ENCODE measurements at regions not wholly inside any gene's neighbourhood (a gene's known extent, or its start where the extent isn't known, plus 50 kb on each side); places are given as distances from the start of the nearest gene placed in this dataset.
"Not testable (repeated sequence)": the region's sequence is repeated elsewhere in the genome, so short reads cannot be mapped to it uniquely, and the experiment has no call there.

DNA sequence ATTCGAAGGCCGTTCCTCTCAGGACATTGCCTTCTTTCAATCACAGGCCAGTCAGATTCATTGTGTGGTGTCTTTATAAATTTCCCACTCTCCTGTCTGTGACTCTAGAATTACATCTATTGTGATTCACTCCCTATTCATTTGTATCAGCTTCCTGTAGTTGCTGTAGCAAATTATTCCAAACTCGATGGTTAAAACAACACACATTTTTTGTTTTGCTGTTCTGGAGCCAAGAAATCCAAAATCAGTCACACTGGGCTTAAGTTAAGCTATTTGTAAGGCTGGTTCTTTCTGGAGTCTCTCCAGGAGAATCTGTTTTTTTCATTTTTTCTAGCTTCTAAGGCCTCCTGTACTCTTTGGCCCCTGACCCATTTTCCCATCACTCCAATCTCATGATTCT, 1487.0 kb upstream of the SLC10A2 start:
- no peak for DNase-seq

DNA sequence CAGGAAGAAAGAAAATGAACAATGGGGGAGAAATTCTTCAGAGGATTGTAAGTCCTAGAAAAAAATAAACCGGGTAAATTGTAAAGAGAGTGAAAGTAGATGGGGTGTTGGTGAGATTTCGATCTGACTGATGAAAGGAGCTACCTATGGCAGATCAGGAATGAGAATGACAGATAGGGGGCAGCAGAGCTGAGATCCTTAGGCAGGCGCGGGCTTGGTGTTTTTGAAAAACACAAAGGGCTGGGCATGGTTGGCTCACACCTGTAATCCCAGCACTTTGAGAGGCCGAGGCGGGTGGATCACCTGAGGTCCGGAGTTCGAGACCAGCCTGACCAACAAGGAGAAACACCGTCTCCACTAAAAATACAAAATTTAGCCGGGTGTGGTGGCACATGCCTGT, 1468.6 kb upstream of the SLC10A2 start:
- no peak for DNase-seq

DNA sequence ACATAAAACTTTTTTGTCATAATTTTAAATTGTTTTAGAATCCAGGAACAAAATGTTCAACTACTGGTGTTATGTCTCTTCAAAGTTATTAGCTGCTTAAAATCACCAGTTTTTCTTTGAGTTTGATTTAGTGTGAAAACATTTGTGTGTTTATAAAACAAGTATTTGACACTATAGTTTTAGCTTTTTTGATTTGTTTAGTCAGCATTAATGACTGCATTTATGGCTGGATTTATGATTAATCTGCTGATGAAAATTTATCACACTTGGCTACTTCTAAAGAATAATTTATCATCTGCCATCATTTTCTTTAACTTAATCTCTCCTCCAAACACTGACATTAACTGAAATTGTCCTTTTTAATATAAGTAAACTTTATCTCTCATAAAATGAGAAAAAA, 1465.9 kb upstream of the SLC10A2 start:
- DNase-seq: no peak

DNA sequence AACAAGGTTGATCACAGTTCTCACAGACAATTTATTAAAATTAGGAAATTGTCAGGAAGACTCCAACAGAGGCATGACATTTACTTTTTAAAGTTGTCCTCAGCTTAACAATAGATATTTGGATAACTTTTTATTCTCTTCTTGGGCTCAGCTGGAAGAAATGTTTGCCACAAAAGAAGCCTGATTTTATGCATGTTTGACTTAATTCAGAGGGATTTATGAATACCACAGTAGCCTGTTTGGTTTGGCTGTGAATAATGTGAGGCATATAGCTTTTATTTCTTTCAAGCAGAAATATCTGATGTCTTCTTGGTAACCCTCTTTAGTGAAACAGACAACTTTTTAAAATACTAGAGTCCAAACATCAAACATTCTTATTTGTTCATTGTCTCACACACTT, 1464.5 kb upstream of the SLC10A2 start:
- DNase-seq: no peak

DNA sequence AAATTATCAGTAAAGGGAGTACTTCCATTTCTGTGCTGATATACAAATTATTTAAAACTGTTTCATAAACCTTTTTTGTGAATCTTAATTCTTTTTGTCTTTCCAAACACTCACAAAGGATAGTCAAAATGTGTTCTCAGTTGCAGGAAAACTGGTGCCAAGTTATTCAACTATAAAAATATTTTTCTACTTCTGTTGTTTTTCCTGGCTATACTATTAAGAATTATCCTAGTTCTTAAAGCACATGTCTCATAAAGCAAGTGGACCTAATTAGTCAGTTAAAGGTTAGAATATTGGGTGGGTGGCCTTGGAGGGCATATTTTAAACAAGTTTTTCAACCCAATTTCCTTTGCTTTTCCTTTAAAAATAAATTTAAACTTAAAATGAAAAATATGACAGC, 1460.3 kb upstream of the SLC10A2 start:
- DNase-seq: no peak

DNA sequence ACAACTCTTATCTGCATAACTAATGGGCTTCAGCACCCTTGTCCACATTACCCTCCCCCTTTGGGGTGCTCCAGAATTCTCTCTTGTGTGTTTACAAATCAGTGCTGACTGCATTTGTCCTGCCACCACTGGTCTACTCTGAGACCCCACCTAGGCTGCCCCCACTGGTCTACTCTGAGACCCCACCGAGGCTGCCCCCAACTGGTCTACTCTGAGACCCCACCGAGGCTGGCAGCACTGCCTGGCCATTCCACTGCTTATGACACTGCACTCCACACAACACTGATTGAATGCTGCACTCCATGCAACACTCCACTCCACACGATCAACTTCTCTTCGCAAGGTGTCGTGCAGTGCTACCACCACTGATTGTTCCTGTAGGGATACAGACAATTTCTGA, 1459.2 kb upstream of the SLC10A2 start:
- no peak for DNase-seq

DNA sequence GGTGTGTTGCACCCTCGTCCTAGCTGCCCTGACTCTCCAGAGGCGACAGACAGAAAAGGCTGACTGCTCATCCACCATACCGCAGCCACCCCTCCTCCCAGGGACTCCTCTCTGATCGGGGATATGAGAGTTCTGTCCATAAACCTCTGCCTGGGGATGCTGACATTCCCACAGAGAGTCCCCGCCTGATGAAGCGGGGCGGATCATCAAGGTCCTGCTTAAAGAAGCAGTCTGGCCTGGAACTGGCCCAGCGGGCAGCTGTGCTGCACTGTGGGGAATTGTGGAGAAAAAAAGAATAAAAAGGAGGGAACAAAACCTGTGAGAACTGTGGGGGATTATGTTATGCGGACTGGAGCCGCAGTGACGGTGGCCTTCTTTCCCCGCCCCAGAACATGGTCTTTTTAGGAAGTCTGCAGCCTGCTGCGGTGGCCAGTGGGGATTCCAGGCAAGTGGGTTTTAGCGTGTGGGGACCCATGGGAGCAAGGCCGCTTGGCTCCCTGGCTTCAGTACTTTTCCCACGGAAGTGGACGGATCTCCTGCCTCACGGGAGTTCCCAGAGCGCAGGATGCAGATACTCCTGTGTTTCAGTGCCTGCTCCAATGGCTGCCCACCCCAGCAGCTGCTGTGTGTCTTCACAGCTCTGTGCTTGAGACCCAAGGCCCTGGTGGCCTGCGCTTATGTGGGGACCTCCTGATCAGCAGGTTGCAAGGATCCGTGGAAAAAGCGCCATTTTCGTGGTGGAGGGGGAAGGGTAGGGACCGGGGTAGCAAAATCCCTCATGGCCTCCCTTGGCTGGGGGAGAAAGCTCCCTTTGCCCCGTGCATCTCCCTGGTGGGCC, 1456.2 kb upstream of the SLC10A2 start:
- no peak for DNase-seq

DNA sequence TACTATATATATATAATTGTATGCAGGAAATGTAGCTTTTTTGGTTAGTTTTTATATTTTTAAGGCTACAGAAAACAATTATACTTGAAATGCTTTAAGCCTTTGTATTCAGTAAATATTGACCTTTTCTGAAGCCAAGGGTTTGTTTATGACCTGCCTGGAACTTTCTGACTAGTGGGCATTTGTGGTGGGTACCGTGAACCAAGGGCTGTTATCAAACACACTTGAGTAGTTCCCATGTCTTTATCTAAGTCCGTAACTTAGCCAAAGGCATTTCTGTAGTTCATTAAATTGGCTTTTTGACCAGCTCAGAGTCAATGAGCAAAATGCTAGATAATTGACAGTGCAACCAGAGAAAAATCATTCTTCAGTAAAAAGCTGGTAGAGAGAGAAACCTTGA, 1444.2 kb upstream of the SLC10A2 start:
- DNase-seq: no peak

DNA sequence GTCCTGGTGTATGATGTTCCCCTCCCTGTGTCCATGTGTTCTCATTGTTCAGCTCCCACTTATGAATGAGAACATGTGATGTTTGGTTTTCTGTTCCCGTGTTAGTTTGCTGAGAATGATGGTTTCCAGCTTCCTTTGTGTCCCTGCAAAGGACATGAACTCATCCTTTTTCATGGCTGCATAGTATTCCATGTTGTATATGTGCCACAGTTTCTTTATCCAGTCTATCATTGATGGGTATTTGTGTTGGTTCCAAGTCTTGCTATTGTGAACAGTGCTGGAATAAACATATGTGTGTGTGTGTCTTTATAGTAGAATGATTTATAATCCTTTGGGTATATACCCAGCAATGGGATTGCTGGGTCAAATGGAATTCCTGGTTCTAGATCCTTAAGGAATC, 1427.3 kb upstream of the SLC10A2 start:
- not testable (repeated sequence) for DNase-seq

DNA sequence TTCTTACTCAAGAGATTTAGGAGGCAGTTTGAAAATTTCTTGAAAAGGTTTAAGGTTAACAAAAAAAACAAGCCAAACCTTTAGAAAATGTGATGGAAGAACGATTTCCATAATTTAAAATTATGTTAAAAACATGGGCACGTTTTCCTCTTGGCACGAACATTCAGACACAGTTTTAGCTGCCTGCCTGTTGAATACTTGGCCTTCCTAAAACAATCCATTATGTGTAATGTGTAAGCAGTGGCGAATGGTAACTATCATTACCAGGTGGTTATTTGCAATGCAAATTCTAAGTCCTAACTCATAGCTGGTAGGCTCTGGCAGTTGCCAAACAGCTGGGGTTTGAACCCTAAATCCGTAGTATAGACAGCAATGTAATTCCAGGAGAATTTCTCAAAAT, 1425.7 kb upstream of the SLC10A2 start:
- DNase-seq: no peak

DNA sequence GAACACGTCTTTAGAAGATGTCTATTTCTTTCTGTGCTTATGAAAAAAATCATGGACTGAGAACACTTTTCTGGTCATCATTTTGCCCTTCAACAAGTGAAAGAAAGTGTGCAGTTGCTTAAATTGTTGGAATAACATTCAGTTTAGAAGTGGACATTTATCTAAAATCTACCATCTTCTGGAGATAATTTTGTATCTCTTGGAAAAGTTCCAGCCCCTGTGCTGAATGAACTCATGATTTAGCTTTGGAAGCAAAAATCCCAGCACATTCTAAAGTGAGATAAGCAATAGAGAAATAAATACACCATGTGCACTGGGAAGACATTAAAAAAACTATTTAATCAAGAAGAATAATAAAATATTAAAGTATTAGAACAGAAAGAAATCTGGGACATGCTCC, 1420.8 kb upstream of the SLC10A2 start:
- no peak for DNase-seq

DNA sequence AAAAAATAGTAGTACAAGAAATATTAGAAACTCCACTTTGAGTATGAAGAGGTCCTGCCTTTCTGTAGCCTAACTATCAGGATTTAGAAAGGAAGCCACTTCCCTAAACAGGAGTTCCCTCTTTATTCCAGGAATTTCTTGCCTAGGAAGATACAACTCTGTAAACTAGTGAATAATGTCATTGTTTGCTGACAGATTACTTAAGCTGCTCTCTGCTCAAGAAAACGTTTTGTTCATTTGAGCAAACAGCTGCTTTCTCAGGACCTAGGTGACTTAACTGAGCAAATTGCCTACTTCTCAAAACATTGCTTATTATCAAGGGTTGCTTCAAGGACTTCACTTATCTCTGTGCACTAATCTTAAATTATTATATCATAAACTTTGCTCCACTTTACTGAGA, 1419.4 kb upstream of the SLC10A2 start:
- DNase-seq: no peak

DNA sequence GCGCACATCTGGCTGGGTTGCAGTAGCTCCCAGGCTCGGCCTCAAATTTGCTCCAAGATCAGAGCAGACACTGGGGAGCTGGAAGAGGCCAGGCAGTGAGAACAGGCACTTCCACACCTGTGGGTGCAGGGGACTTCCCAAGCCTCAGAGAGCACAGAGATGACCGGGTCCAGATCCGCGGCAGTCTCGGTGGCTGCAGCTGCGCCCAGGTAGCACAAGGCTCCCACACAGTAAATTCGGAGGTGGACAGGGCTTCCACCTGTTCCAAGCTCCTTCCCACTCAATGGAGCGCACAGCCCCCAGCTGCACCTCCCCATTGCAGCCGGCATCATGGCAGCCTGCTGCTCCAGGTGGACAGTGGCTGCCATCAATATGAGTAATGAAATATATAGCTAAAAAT, 1417.4 kb upstream of the SLC10A2 start:
- DNase-seq: no peak

DNA sequence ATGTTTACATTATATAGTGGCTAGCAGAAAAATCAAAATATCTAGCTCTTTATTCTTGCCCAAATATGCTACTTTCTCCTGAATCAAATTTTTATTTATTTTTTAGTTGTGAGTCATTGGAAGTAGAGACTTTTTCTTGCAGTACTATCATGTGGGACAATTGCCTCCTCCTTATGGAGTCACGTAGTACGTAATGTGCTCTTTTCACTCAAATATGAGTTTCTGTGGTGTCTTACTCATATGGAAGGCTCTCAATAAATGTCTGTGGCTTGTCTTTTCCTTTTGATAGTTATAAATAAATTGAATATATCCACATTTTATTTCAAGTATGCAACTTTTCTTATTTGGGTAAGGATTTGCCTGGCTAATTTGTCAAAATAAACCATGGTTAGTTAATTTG, 1411.0 kb upstream of the SLC10A2 start:
- no peak for DNase-seq

DNA sequence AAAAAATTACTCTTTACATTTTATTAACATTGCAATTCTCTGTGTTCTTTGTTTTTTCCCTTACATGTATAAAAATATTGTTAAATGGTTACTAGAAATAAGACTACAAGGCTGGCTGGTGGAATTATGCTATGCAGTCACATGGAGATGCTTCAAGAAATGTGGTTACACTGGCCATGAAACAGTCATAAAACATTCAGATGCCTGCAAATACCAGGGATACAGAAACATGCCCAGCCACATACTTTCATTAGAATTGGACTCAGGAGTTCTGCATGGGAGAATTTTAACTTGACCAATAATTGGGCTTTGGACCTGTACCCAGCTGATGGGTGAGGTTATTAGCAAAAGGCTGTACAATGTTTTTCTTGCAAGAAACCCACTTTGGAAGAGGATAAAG, 1407.7 kb upstream of the SLC10A2 start:
- no peak for DNase-seq

DNA sequence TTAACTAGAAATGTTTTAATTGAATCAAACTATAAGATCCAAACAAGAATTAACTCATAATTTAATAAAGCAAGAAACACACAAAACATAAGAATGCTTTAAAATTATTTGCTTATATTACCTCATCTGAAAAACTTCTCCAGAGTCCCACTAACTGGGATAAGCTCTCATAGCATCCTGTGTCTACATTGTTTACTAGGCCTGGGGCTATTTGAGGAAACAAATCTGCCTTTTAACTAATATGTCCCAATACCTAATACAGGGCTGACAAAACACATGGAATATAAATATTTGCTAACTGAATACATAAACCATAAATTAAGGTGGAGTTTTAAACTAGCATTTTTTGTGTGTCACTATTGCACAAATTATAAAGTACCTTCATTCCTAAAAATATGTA, 1399.8 kb upstream of the SLC10A2 start:
- no peak for DNase-seq

DNA sequence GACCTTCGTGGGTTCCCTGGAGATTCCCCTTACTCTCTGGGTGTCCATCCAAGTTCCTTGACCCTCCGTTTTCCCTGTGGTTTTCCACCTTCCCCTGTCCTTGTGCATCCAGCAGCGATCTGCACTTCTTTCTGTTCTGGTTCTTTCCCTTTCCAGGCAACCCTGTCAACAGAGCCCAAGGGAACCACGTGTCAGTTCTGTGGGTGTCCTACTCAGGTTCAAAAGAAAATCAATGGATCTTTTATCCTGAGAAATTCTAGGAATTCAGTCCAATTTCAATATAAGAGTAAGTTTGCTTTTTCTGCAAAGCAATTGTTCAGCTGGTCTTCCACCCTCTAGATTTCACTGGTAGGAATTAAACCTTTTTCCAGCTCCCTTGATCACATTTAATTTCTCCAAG, 1394.8 kb upstream of the SLC10A2 start:
- no peak for DNase-seq

DNA sequence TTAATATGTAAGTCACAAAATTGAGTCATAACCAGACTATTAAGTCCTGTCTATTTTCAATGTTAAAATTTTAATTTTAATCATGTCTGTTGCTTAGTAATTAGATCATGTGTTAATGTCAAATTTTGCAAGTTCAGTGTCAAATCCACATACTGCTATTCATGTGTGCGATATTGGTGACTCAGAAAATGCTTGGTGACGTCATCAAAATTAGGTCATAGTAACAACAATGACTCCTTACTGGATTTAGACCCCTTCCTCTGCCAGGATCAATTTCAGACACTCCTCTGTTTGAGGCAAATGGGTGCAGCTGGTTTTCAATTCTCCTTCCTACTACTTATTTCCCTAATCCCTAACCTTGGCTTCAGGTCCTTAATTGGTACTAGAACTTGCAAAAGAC, 1394.3 kb upstream of the SLC10A2 start:
- no peak for DNase-seq

DNA sequence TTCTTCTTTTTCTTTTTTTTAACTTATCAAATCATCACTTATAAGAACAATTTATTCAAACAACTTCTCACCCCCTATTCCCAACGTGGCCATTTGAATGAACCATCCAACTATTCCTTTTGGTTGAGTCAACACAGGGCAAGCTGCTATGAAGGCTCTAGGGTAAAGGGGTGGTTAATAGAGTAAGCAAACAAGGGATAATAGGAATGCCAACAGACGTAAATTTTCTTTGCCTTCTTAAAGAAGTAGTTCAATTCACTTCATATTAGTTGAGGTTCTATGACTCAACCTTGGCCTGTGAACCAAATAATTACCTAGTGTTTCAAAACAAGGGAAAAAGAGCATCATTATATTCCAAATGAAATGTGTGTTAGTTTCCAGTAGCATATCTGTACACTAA, 1383.8 kb upstream of the SLC10A2 start:
- no peak for DNase-seq

DNA sequence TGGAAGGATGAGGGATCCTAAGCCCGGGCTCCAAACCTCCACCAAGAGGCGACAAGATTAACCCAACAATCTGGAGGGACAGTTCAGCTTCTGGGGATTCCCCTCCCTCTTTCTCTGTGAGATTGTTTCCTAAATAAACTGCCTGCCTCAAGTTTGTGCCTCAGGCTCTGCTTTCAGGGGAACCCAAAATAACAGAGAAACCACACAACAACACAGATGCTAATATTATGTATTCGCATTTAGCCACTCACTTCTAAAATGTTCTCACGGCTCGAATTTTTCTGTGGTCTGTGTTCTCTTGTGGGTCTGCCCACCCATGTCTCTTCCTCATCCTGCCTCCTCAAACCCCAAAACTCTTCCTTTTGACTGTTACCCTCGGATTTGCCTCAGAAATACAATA, 1381.1 kb upstream of the SLC10A2 start:
- no peak for DNase-seq

DNA sequence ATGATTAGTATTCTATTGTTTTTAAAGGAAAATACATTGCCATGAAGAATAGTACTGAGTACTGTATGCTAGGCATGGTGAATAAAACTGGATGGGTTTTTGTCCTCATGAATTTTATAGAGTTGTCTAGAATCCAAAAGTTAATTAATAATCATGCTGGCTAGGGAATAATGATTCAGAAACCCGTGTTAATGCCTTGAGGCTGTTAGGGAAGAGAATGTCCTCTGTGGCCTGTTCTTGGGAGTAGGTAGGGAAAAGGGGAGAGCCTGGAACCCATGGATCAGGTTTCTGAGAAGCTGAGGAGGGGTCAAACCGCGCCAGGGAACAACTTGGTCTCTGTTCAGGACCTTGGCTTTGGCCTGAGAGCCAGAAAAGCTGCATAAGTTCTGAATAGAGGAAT, 1376.3 kb upstream of the SLC10A2 start:
- DNase-seq: no peak

DNA sequence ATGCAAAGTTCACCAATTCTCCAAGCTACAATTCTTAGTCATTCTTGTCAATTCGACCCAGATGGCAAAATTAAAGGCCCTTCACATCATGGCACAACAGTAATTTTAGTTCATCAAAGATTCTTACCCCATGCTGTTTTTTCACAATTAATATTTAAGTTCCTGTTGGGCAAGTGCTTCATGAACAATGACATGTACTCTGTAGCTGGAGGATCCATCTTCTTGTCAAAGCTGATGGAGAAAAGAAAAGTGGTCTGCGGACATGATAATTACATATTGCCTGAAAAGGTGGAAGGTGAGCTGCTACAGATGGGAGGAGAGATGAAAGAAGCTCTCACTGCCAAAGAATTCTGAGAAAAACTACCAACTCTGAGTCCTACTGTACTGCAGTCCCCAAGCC, 1370.3 kb upstream of the SLC10A2 start:
- DNase-seq: no peak

DNA sequence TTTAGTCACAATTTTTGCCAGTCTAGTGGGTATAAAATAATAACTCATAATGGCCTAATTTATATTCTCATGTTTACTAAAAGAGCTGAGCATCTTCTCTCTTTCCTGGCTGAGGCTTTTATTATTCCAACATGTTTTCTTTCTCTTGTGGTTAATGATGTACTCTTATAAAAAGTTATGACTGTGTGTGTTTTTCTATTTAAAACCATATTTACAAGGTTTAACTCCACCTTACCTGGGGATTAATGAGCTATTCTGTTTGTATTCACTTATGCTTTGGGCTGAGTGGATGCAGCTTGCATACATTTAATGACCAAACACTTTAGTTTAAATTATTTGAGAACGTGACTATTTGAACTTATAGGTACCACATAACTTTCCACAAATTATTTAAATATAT, 1365.7 kb upstream of the SLC10A2 start:
- no peak for DNase-seq

DNA sequence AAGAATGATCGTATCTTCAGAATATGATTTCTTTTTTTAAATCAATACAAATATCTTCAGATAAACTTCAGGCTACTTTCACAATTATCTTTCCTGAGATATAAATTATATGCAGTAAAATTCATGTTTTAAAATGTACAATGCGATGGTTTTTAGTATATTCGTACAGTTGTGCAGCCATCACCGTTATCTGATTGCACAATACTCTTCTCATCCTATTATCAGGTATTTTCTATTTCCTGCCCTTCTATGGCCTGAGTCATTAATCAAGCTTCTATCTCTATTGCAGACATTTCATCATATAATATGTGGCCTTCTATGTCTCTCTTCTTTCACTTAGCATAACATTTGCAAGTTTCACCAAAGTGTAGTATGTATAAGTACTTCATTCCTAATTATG, 1360.2 kb upstream of the SLC10A2 start:
- DNase-seq: no peak

DNA sequence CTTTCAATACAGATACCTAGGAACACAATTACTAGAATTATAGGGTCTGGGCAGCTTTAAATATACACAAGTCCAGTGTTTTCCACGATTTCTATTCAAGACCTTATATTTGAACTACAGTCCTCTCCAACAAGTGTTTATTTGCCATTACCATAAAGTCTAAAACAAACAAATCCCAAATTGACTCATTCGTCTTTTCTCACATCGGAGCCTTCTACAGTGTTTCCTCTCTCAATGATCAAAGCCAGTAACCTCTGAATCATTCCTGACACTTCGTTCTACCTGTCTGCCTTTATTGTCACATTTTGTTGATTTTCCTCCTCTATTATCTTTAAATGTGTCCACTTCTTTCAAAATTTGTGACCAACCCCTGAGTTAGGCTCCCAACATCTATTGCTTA, 1356.5 kb upstream of the SLC10A2 start:
- DNase-seq: no peak

DNA sequence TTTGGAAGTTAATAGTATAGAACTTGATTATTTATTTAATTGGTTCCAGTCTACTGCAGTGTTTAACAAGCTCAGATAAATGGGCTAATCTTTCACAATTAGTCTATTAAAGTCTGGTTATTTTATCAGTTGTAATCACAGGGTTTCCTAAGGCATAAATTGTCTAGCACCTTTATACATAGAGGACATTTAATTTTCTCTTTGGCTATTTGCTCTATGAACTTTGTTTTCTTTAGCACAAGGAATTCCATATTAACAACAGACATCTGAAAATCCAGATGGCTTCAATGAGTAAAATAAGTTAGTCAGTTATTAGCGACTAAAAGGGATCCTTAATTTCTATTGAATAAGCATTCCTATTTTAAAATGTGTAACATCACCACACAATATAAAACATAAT, 1350.8 kb upstream of the SLC10A2 start:
- no peak for DNase-seq

All from NCI-H2029 (cell line).